ENCODE measurements at regions not wholly inside any gene's neighbourhood (a gene's known extent, or its start where the extent isn't known, plus 50 kb on each side); places are given as distances from the start of the nearest gene placed in this dataset.
"Not testable (repeated sequence)": the region's sequence is repeated elsewhere in the genome, so short reads cannot be mapped to it uniquely, and the experiment has no call there.

DNA sequence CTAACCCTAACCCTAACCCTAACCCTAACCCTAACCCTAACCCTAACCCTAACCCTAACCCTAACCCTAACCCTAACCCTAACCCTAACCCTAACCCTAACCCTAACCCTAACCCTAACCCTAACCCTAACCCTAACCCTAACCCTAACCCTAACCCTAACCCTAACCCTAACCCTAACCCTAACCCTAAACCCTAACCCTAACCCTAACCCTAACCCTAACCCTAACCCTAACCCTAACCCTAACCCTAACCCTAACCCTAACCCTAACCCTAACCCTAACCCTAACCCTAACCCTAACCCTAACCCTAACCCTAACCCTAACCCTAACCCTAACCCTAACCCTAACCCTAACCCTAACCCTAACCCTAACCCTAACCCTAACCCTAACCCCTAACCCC is 80.6 kb upstream of the PLEKHG4B start:
- H3K4me3 ChIP-seq (ENCODE audit: low read length); DNase-seq; intact Hi-C loops (cut with DNase I); H3K4me1 ChIP-seq (ENCODE audit: control insufficient read depth, insufficient read depth, low read length); H3K27ac ChIP-seq (ENCODE audit: low read length); ATAC-seq; H3K27me3 ChIP-seq (ENCODE audit: control insufficient read depth, insufficient read depth); H3K9me3 ChIP-seq (ENCODE audit: control insufficient read depth, low read length): not testable (repeated sequence)

DNA sequence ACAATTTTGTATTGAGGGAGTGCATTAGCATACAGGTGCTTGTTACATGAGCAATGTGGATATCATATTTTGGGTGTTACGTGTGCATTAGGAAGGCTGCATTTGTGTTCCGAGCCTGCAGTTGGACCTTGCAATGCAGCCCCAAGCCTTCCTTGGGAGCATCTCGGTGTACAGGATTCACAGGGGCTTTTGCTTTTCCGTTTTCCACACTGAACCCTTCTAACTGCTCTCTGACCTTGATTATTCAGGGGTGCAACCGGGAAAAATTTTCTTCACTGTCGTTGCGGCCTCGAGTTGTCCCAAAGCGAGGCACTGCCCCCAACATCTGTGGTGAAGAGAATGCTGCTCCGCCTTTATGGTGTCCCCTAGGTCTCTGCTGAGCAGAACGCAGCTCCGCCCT is 80.1 kb upstream of the PLEKHG4B start:
- no peak for ATAC-seq
- Histone ChIP-seq H3K4me3 (ENCODE audit: low read length) (no peak overlapping the region), H3K27ac (ENCODE audit: low read length) (no peak overlapping the region), H3K4me1 (ENCODE audit: control insufficient read depth, insufficient read depth, low read length) (no peaks in the 10 kb centered on the region), H3K9me3 (ENCODE audit: control insufficient read depth, low read length) (no peaks in the 10 kb centered on the region), H3K27me3 (ENCODE audit: control insufficient read depth, insufficient read depth) (no peaks in the 10 kb centered on the region)
- DNase-seq = no peak
- intact Hi-C loops (cut with DNase I) = no loop called here
- WGBS = 79% methylated on average over 12 of the region's 12 CpGs

DNA sequence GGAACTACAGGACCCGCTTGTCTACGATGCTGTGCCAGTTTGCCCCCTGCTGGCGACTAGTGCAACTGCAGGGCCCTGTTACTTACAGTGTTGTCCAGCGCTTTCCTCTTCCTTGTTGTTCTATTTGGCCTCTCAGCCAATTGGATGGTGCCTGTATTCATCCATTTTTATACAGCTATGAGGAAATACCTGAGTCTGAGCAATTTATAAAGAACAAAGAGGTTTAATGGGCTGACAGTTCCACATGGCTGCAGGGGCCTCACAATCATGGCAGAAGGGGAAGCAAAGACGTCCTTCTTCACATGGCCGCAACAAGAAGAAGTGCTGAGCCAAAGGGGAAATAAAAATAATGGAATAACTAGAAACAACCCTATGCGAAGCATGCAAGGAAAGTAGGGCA is 78.7 kb upstream of the PLEKHG4B start:
- DNase-seq (no peak), ATAC-seq (no peak)
- Histone ChIP-seq H3K9me3 (ENCODE audit: control insufficient read depth, low read length) (no peaks in the 10 kb centered on the region), H3K27ac (ENCODE audit: low read length) (no peak overlapping the region), H3K27me3 (ENCODE audit: control insufficient read depth, insufficient read depth) (no peaks in the 10 kb centered on the region), H3K4me1 (ENCODE audit: control insufficient read depth, insufficient read depth, low read length) (no peaks in the 10 kb centered on the region), H3K4me3 (ENCODE audit: low read length) (no peak overlapping the region)
- WGBS = 62% methylated on average over 7 of the region's 7 CpGs
- intact Hi-C loops (cut with DNase I) = no loop called here

DNA sequence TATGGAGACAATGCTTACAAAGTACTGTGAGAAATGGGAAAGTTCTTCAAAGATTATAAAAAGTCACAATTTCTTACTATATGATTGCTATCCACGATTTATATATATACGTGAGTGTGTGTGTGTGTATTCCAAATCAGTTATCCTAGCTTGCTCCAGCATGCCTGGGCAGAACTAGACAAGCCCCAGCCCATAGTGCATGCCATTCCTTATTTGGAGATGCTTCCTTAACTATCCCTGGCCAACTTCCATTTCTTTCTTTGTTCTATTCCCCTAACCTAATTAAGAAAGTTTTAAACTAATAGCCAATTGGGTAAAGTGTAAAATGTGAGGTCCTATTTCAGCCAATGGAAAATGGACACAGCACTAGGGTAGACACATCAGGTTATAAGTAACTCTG is 77.3 kb upstream of the PLEKHG4B start:
- DNase-seq; intact Hi-C loops (cut with DNase I); H3K27me3 ChIP-seq (ENCODE audit: control insufficient read depth, insufficient read depth); H3K27ac ChIP-seq (ENCODE audit: low read length); H3K9me3 ChIP-seq (ENCODE audit: control insufficient read depth, low read length); ATAC-seq; H3K4me3 ChIP-seq (ENCODE audit: low read length); H3K4me1 ChIP-seq (ENCODE audit: control insufficient read depth, insufficient read depth, low read length): not testable (repeated sequence)
- 55% methylated on average over 2 of the region's 2 CpGs for WGBS

DNA sequence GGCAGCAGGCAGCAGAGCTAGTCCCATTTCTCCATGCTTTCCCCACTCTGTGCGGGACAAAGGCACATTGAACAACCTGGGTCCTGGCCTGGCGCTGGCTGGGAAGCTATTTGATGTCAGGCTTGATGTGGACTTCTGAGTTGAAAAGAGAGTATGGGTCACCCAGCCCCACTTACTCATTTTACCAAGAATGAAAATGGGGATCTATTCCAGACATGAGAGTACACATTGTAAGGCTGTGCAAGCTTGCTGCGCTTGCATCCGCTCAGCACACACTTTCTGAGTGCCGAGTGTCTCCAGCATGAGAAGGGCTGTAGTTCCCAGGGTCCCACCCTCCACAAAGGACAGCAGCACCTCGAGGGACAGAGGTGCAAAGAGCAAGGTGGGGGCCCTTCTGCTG is 71.7 kb upstream of the PLEKHG4B start:
- H3K4me1 ChIP-seq (ENCODE audit: control insufficient read depth, insufficient read depth, low read length); intact Hi-C loops (cut with DNase I); H3K27me3 ChIP-seq (ENCODE audit: control insufficient read depth, insufficient read depth); DNase-seq; ATAC-seq; H3K27ac ChIP-seq (ENCODE audit: low read length); H3K4me3 ChIP-seq (ENCODE audit: low read length); H3K9me3 ChIP-seq (ENCODE audit: control insufficient read depth, low read length): not testable (repeated sequence)
- 76% methylated on average over 6 of the region's 6 CpGs for WGBS

DNA sequence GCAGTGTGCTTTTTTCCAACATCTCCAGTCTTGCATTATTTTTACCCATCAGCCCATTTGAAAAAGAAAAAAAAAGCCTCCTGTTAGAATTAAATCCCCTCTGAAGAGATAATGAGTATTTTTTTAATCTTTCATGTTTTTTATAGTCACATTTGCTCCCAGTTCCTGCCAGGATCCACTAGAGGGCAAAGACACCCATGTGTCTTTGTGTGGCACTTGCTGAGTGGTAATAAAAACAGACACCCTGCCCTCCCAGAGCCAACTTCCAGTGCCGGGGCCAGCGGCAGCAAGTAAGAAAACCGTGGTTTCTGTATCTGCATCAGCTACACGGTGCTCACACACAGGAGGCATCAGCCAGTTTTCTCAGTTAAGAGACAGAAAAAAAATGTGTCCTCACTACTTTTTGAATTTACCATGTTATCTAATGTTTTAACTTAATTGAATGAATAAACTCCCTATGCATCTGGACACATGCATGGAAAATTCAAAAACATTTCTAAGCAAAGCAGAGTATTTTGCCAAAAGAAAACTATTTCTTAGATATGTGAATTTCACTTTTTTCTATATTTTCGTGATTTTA is 70.2 kb upstream of the PLEKHG4B start:
- no peak for ATAC-seq
- no peak overlapping the region for H3K27ac ChIP-seq (ENCODE audit: low read length)
- H3K4me1 ChIP-seq (ENCODE audit: control insufficient read depth, insufficient read depth, low read length) = no peaks in the 10 kb centered on the region
- WGBS = 41% methylated on average over 5 of the region's 5 CpGs
- intact Hi-C loops (cut with DNase I) = no loop called here
- no peaks in the 10 kb centered on the region for H3K27me3 ChIP-seq (ENCODE audit: control insufficient read depth, insufficient read depth)
- peaks cover 2% of the 10 kb centered on the region for H3K9me3 ChIP-seq (ENCODE audit: control insufficient read depth, low read length)
- no peak for DNase-seq
- H3K4me3 ChIP-seq (ENCODE audit: low read length) = no peak overlapping the region

DNA sequence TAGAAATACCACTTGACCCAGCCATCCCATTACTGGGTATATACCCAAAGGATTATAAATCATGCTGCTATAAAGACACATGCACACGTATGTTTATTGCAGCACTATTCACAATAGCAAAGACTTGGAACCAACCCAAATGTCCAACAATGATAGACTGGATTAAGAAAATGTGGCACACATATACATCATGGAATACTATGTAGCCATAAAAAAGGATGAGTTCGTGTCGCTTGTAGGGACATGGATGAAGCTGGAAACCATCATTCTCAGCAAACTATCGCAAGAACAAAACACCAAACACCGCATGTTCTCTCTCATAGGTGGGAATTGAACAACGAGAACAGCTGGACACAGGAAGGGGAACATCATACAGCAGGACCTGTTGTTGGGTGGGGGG is 68.1 kb upstream of the PLEKHG4B start:
- H3K4me3 ChIP-seq (ENCODE audit: low read length); intact Hi-C loops (cut with DNase I); H3K4me1 ChIP-seq (ENCODE audit: control insufficient read depth, insufficient read depth, low read length); ATAC-seq; H3K27me3 ChIP-seq (ENCODE audit: control insufficient read depth, insufficient read depth); H3K9me3 ChIP-seq (ENCODE audit: control insufficient read depth, low read length); H3K27ac ChIP-seq (ENCODE audit: low read length); DNase-seq: not testable (repeated sequence)
- 83% methylated on average over 5 of the region's 6 CpGs for WGBS

DNA sequence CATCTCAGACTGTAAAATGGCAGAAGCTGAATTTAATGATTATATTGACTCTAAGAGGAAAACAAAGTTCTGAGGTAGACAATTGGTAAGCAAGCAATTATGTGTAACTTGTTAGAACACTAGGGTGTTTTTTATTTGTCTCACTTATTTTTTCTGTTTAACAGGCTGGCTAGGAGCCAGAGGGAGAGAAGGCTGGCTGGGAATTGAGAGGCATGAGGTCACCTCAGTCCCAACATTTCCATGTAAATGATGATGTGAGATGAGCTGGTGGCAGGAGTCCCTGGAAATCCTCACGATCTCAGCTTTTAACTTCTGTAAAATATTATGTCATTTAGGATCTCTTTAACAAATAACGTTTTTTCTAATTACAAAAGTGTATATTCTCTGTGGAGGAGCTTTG is 66.9 kb upstream of the PLEKHG4B start:
- H3K4me1 ChIP-seq (ENCODE audit: control insufficient read depth, insufficient read depth, low read length); H3K27me3 ChIP-seq (ENCODE audit: control insufficient read depth, insufficient read depth); H3K4me3 ChIP-seq (ENCODE audit: low read length); intact Hi-C loops (cut with DNase I); DNase-seq; H3K27ac ChIP-seq (ENCODE audit: low read length); ATAC-seq; H3K9me3 ChIP-seq (ENCODE audit: control insufficient read depth, low read length): not testable (repeated sequence)
- 29% methylated on average over 2 of the region's 2 CpGs for WGBS

DNA sequence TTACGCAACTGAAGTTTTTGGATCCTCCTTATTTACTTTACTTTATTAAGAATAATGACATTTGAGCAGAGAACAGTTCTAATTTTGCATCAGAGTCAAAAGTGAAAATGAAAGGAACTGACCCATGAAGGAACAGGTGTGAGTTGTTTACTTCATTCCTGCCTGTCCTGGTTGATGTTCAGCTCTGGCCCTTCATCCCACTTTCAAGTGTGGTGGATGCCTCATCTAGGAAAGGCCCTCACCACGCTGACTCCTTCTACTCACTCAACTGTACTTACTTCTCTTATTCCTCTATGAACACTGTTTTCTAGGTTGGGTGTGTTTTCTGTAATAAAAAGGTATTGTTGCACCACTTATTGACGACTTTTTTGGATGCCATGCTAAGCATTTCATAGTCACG is 61.8 kb upstream of the PLEKHG4B start:
- no peaks in the 10 kb centered on the region for H3K9me3 ChIP-seq (ENCODE audit: control insufficient read depth, low read length)
- H3K27ac ChIP-seq (ENCODE audit: low read length) = no peak overlapping the region
- intact Hi-C loops (cut with DNase I) = no loop called here
- DNase-seq = no peak
- no peak for ATAC-seq
- H3K4me3 ChIP-seq (ENCODE audit: low read length) = no peak overlapping the region
- 50% methylated on average over 4 of the region's 4 CpGs for WGBS
- no peaks in the 10 kb centered on the region for H3K27me3 ChIP-seq (ENCODE audit: control insufficient read depth, insufficient read depth)
- no peaks in the 10 kb centered on the region for H3K4me1 ChIP-seq (ENCODE audit: control insufficient read depth, insufficient read depth, low read length)

DNA sequence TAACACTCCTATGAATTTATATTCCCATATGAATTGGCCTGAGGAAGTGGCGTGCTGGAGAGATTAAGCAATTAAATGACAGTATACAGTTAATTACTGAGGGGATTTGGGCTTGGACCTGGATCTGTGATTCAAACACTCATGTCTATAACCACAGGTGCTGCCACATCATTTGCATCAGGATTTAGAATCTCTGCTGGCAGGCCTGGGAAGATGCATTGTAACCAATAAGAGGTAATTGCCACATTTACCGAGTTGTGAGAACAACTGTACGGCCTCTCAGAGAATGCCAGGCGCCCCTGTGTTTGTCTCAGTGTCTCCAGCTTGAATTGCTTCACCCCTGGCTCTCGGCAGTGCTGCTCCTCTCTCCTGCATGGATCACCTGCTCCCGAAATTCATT is 61.4 kb upstream of the PLEKHG4B start:
- DNase-seq; H3K9me3 ChIP-seq (ENCODE audit: control insufficient read depth, low read length); H3K27ac ChIP-seq (ENCODE audit: low read length); intact Hi-C loops (cut with DNase I); H3K4me1 ChIP-seq (ENCODE audit: control insufficient read depth, insufficient read depth, low read length); ATAC-seq; H3K4me3 ChIP-seq (ENCODE audit: low read length); H3K27me3 ChIP-seq (ENCODE audit: control insufficient read depth, insufficient read depth): not testable (repeated sequence)
- 61% methylated on average over 6 of the region's 6 CpGs for WGBS

DNA sequence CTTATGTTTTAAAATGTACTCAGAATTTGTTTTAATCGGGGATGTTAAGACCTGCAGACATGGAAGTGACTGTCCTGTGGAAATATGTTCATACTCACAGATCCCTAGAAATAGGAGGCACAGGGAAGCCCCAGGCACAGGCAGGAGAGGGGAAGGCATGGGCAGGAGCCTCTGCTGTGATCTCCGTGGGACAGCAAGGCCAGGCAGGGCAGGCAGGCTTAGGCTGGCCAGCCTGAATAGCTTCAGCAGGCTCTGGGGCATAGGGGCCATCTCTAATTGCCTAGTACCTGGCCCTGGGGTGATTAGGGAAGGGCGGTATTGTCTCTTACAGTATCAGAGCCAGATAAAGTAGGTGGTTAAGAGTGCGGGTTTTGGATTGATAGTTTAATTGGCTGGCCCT is 59.8 kb upstream of the PLEKHG4B start:
- Histone ChIP-seq H3K4me3 (ENCODE audit: low read length) (no peak overlapping the region), H3K4me1 (ENCODE audit: control insufficient read depth, insufficient read depth, low read length) (no peaks in the 10 kb centered on the region), H3K9me3 (ENCODE audit: control insufficient read depth, low read length) (no peaks in the 10 kb centered on the region), H3K27ac (ENCODE audit: low read length) (no peak overlapping the region), H3K27me3 (ENCODE audit: control insufficient read depth, insufficient read depth) (no peaks in the 10 kb centered on the region)
- 66% methylated on average over 4 of the region's 4 CpGs for WGBS
- ATAC-seq (no peak), DNase-seq (no peak)
- intact Hi-C loops (cut with DNase I) = no loop called here

DNA sequence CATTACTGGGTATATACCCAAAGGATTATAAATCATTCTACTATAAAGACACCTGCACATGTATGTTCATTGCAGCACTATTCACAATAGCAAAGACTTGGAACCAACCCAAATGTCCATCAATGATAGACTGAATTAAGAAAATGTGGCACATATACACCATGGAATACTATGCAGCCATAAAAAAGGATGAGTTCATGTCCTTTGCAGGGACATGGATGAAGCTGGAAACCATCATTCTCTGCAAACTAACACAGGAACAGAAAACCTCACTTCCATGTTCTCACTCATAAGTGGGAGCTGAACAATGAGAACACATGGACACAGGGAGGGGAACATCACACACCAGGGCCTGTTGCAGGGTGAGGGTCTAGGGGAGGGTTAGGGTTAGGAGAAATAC is 56.4 kb upstream of the PLEKHG4B start:
- DNase-seq; intact Hi-C loops (cut with DNase I); H3K4me1 ChIP-seq (ENCODE audit: control insufficient read depth, insufficient read depth, low read length); H3K27me3 ChIP-seq (ENCODE audit: control insufficient read depth, insufficient read depth); H3K27ac ChIP-seq (ENCODE audit: low read length); H3K4me3 ChIP-seq (ENCODE audit: low read length); H3K9me3 ChIP-seq (ENCODE audit: control insufficient read depth, low read length); ATAC-seq: not testable (repeated sequence)
